Fibroblast of the aortic adventitia (primary cell): ENCODE measurements at regions not wholly inside any gene's neighbourhood (a gene's known extent, or its start where the extent isn't known, plus 50 kb on each side); places are given as distances from the start of the nearest gene placed in this dataset.
A peak's percentile ranks its signal among the peaks of the same experiment; 100 is the strongest.

Experiments
- DNase-seq: peaks from one replicate; pipeline ENCODE4 v3.0.0-alpha.2; 2010; ENCODE audit warnings: low read depth
- H3K4me3 ChIP-seq: 2 replicates; pipeline ENCODE4 v1.5.1; 2011; ENCODE audit warnings: low read depth, mild to moderate bottlenecking, control low read depth, low read length, moderate library complexity
- TF ChIP-seq, protein P1 (sequence below): IDR thresholded peaks from 2 replicates; pipeline ENCODE4 v1.5.1; 2011; ENCODE audit warnings: mild to moderate bottlenecking, low read length, control low read depth, inconsistent platforms; ENCODE audit not compliant: insufficient read depth

DNA sequence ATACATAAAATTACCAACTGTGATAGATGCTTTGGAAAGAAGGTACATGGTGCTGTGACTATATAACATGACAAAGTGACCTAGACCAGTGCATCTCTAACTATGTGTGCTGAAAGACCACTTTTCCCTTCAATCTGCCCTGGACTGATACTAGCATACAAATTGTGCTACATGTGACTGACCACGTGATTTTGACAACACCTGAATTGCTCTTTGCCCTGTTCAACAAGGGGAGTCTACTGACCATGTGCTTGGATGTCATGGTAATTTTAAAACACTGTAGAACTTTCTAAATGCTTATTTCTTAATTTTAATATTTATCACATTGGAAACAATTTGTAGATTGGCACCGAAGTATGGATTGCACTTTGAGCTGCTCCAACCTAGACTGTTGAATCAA is 142.4 kb downstream of the CAND1 start:
- H3K4me3 ChIP-seq: no peak overlapping the region
- TF ChIP-seq, protein P1, sequence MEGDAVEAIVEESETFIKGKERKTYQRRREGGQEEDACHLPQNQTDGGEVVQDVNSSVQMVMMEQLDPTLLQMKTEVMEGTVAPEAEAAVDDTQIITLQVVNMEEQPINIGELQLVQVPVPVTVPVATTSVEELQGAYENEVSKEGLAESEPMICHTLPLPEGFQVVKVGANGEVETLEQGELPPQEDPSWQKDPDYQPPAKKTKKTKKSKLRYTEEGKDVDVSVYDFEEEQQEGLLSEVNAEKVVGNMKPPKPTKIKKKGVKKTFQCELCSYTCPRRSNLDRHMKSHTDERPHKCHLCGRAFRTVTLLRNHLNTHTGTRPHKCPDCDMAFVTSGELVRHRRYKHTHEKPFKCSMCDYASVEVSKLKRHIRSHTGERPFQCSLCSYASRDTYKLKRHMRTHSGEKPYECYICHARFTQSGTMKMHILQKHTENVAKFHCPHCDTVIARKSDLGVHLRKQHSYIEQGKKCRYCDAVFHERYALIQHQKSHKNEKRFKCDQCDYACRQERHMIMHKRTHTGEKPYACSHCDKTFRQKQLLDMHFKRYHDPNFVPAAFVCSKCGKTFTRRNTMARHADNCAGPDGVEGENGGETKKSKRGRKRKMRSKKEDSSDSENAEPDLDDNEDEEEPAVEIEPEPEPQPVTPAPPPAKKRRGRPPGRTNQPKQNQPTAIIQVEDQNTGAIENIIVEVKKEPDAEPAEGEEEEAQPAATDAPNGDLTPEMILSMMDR: no peak
- DNase-seq: no peak

DNA sequence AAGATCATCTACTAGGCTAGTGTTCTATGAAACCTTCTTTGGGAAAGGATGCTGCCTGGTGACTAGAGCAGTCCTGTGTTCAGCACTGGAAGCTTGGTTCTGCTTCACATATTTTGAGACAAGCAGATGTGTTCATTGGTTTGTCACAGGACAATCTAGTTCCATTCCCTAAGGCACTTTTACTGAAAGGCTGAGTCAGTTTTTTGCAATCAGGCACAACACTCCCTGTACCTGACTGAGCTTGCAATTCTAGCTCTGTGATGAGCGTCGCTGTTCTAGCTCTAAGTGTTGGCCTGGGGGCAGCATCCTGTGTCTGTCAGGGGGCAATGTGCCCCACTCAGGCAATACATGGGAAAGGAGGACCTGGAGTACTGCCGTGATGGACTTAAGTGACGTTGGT is 144.4 kb downstream of the CAND1 start:
- TF ChIP-seq, protein P1: no peak
- no peak for DNase-seq
- H3K4me3 ChIP-seq: no peak overlapping the region

DNA sequence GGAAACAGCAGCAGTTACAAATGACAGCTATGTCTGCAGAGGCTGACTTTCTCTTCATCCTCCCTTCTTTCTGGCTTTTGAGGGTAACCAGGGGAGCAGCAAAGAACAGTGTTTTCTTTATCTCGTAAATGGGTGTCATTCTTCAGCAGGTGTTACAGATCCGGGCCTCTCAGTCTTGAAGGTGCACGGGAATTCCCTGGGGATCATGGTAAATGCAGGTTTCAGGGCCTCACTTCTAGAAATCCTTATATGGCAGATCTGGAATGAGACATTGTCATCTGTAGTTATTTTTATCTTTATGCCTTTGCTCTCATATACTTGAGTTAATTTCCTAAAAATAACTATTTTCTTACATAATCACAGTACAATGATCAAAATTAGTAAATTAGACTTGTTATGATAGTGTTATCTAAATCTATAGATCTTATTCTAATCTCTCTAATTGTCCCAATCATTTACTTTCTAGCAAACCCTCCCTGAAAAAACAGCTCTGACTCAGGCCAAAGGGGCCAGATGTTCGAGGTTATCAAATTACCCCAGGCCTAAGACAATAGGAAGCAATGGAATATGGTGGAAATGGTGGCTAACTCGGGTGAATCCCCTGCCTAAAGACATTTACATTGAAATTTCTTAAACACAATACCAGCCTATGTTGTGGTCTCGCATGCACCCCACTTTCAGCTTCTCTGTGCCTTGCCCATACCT is 145.0 kb downstream of the CAND1 start:
- H3K4me3 ChIP-seq: no peak overlapping the region
- DNase-seq: no peak
- TF ChIP-seq, protein P1: no peak

DNA sequence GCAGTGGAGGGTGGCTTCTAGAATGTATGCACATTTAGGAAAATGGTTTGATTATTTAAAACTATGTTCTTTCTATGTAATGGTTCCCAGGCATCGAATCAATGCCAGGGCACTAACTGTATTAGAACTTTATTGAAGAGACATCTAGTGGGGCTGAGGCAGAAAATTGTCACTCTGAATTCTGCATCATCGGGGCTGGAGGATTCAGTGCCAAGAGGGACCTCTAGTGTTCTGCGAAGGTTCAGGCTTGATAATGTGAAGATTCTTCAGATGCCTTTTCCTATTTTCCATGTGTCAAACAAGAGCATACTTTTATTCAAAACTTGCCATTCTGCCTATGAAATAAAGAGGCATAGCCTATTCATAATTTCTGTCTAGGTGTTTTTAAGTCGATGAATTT is 146.3 kb downstream of the CAND1 start:
- no peak overlapping the region for H3K4me3 ChIP-seq
- DNase-seq: peak; percentile 71
- TF ChIP-seq, protein P1: peak; percentile 57

DNA sequence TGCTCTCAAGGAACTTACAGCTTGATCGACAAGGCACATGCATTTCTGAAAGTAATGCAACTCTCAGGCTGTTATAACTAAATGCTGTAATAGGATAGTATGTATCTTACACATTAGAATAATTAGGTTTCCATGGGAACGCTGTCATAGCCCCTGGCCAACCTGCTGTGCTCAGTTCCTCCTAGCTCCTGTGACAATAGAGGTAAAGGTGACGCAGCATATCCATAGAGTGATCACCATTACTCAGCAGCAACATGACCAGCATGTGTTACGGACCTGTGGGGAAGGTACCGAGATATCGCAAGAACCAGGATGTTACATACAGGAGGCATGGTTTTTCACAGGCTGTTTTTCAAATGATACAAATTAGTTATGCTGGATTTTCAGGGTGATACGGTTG is 150.7 kb downstream of the CAND1 start:
- H3K4me3 ChIP-seq: no peak overlapping the region
- TF ChIP-seq, protein P1: no peak
- DNase-seq: no peak

DNA sequence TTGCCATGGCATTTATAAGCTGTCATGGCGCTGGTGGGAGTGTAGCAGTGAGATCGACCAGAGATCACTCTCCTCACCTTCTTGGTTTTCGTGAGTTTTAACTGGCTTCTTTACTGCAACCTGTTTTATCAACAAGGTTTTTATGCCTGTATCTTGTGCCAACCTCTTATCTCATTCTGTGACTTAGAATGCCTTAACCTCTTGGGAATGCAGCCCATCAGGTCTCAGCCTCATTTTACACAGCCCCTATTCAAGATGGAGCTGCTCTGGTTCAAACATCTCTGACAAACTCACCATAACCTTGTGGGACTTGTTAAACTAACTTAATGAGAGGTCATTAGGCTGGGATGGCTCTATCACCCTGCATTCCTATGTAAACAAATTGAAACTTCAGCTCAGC is 151.3 kb downstream of the CAND1 start:
- TF ChIP-seq, protein P1: no peak
- no peak overlapping the region for H3K4me3 ChIP-seq
- no peak for DNase-seq

DNA sequence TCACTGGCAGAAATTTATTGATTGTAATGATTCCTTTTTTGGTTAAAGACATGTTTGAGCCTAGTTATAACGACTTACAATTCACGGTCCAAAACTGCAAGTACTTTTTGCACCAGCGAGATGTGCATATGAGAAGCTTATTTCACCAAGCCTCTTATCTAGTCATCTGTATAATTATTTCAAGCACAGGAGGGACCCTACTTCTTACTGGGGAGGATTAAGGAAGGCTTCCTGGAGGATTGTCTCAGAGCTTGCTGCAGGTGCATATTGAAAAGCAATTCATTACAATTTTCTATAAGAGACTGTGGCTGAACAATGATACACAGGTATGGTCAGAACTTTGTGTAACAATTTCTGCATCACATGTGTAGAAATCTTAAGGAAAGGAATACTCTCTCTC is 152.9 kb downstream of the CAND1 start:
- DNase-seq: no peak
- TF ChIP-seq, protein P1: no peak
- no peak overlapping the region for H3K4me3 ChIP-seq
